H4 (cell line): ENCODE measurements at regions not wholly inside any gene's neighbourhood (a gene's known extent, or its start where the extent isn't known, plus 50 kb on each side); places are given as distances from the start of the nearest gene placed in this dataset.

Experiments
- DNase-seq: peaks from one replicate; pipeline ENCODE4 v3.0.0-alpha.2; 2015; ENCODE audit warnings: low spot score

- peak; percentile 20 for DNase-seq
Measured at GRCh38 chr12:74816398-74817175, 279.0 kb downstream of the ATXN7L3B start.

- no peak for DNase-seq
Measured at GRCh38 chr12:74817499-74817898, 279.9 kb downstream of the ATXN7L3B start.

GRCh38 chr12:74818412-74818811 is 280.8 kb downstream of the ATXN7L3B start:
- no peak for DNase-seq

- no peak for DNase-seq
Measured at GRCh38 chr12:74820324-74820723, 282.7 kb downstream of the ATXN7L3B start.

GRCh38 chr12:74836567-74836966 is 298.9 kb downstream of the ATXN7L3B start:
- DNase-seq: no peak

- DNase-seq: no peak
Measured at GRCh38 chr12:74846116-74846515, 308.5 kb downstream of the ATXN7L3B start.

- no peak for DNase-seq
Measured at GRCh38 chr12:74847169-74847568, 309.5 kb downstream of the ATXN7L3B start.

- DNase-seq: no peak
Measured at GRCh38 chr12:74848006-74848405, 310.4 kb downstream of the ATXN7L3B start.

GRCh38 chr12:74849801-74850200 is 312.2 kb downstream of the ATXN7L3B start:
- DNase-seq: no peak

GRCh38 chr12:74871817-74872216 is 334.2 kb downstream of the ATXN7L3B start:
- no peak for DNase-seq

- no peak for DNase-seq
Measured at GRCh38 chr12:74885775-74886174, 323.9 kb downstream of the KCNC2 start.

GRCh38 chr12:74889073-74889472 is 320.6 kb downstream of the KCNC2 start:
- no peak for DNase-seq

GRCh38 chr12:74889563-74890236 is 319.9 kb downstream of the KCNC2 start:
- peak; percentile 66 for DNase-seq

GRCh38 chr12:74890237-74890599 is 319.4 kb downstream of the KCNC2 start:
- DNase-seq: peak; percentile 79

- DNase-seq: no peak
Measured at GRCh38 chr12:74891083-74891668, 318.5 kb downstream of the KCNC2 start.

GRCh38 chr12:74892057-74892633 is 317.5 kb downstream of the KCNC2 start:
- no peak for DNase-seq

GRCh38 chr12:74896186-74896585 is 313.5 kb downstream of the KCNC2 start:
- no peak for DNase-seq

- DNase-seq: no peak
Measured at GRCh38 chr12:74897425-74898211, 312.0 kb downstream of the KCNC2 start.

GRCh38 chr12:74899031-74899829 is 310.4 kb downstream of the KCNC2 start:
- DNase-seq: no peak

GRCh38 chr12:74900232-74900631 is 309.4 kb downstream of the KCNC2 start:
- no peak for DNase-seq

- no peak for DNase-seq
Measured at GRCh38 chr12:74903522-74903921, 306.1 kb downstream of the KCNC2 start.
